Tibial nerve (tissue), 4 donors: ENCODE measurements at regions not wholly inside any gene's neighbourhood (a gene's known extent, or its start where the extent isn't known, plus 50 kb on each side); places are given as distances from the start of the nearest gene placed in this dataset.

Source experiments
- EP300 ChIP-seq, 2 donors: sonication (generic); formaldehyde crosslinking; IDR thresholded peaks; one replicate each; pipeline ENCODE4 v1.6.1; 2017; ENCODE audit warnings: antibody characterized with exemption in 2 of 2, mild to moderate bottlenecking in 1 of 2
- POLR2A ChIP-seq, 2 donors: fragments of 450-650 bp; IDR thresholded peaks; one replicate each; pipeline ENCODE4 v1.6.1; 2017; ENCODE audit warnings: antibody characterized with exemption in 2 of 2, mild to moderate bottlenecking in 2 of 2, moderate library complexity in 2 of 2
- TF ChIP-seq, protein P1 (sequence below), 5 experiments: fragments of 200-600 bp in 3 of 5; fragments of 450-650 bp in 2 of 5; sonication (generic) in 3 of 5; IDR thresholded peaks; one replicate each; pipeline ENCODE4 v1.5.1; 2016 to 2019; ENCODE audit warnings: antibody characterized with exemption in 5 of 5, mild to moderate bottlenecking in 3 of 5, moderate library complexity in 2 of 5

DNA sequence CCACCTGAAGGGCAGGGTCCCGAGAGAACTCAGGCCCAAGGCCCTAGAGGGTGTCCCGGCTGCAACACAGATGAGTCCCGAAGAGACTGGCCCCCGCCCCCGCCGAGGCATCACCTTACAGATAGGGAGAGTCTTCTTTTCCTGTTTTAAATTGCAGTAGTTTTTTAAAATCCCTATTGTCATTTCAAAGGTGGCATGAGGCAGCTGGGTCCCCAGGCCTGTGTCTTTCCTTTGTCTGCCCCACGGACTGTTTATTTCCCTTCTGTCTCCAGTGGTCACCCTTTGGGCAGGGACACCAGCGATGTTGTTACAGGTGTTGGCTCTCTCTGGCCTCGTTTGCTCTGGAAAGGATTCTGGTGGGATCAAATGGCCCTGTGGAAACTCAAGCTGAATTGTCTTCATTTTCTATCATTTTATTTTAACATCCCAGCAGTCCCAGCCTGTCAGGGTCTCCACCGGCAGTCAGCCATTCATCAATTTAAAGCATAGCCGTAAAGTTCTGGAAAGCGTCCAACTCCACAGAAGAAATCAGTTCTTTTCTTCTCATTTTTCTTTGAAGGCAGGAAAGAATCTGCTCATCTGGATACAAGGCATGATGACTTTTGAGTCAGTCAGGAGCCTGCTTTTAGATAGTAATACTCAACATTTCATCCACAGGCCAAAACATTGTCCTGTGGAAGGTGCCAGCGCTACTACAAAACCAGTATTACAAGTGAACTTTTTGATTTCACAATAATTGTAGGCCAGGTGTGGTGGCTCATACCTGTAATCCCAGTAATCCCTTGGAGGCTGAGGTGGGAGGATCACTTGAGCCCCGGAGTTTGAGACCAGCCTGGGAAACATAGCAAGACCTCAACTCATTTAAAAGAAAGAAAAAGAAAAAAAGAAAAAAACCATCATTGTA, 96.2 kb downstream of the HES1 start:
- TF ChIP-seq, protein P1, sequence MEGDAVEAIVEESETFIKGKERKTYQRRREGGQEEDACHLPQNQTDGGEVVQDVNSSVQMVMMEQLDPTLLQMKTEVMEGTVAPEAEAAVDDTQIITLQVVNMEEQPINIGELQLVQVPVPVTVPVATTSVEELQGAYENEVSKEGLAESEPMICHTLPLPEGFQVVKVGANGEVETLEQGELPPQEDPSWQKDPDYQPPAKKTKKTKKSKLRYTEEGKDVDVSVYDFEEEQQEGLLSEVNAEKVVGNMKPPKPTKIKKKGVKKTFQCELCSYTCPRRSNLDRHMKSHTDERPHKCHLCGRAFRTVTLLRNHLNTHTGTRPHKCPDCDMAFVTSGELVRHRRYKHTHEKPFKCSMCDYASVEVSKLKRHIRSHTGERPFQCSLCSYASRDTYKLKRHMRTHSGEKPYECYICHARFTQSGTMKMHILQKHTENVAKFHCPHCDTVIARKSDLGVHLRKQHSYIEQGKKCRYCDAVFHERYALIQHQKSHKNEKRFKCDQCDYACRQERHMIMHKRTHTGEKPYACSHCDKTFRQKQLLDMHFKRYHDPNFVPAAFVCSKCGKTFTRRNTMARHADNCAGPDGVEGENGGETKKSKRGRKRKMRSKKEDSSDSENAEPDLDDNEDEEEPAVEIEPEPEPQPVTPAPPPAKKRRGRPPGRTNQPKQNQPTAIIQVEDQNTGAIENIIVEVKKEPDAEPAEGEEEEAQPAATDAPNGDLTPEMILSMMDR (IDR thresholded peaks at IDR 0.05) = no peak
- no peak for TF ChIP-seq EP300 (IDR thresholded peaks at IDR 0.05)
- TF ChIP-seq POLR2A (IDR thresholded peaks at IDR 0.05) = no peak
